ENCODE measurements at regions not wholly inside any gene's neighbourhood (a gene's known extent, or its start where the extent isn't known, plus 50 kb on each side); places are given as distances from the start of the nearest gene placed in this dataset.

- no peaks in the 10 kb centered on the region for H3K9me3 ChIP-seq (ENCODE audit: insufficient read depth, low read depth, low read length)
- H2BK12ac ChIP-seq (ENCODE audit: low read length) = no peak overlapping the region
- no peaks in the 10 kb centered on the region for H3K36me3 ChIP-seq (ENCODE audit: control insufficient read depth in 1 of 2, insufficient read depth in 2 of 2, low read length in 2 of 2)
- no peaks in the 10 kb centered on the region for H3K27me3 ChIP-seq (ENCODE audit: insufficient read depth, low read length)
- no peak overlapping the region for H3K14ac ChIP-seq (ENCODE audit: low read length)
- no peak overlapping the region for H3K4ac ChIP-seq (ENCODE audit: low read depth, low read length)
- H3K79me2 ChIP-seq (ENCODE audit: control insufficient read depth, insufficient read depth, low read length, poor library complexity) = no peaks in the 10 kb centered on the region
- no CpG with 5 or more reads among the region's 2 CpGs for WGBS (ENCODE audit: extremely low coverage, insufficient coverage, insufficient read length)
- no peak overlapping the region for H2BK120ac ChIP-seq (ENCODE audit: insufficient read depth, low read length, poor library complexity)
- no peak overlapping the region for H3K4me2 ChIP-seq (ENCODE audit: low read length)
- no peak overlapping the region for H3K18ac ChIP-seq (ENCODE audit: low read length)
- no peak overlapping the region for H2BK5ac ChIP-seq (ENCODE audit: low read depth, low read length, poor library complexity)
- H3K23ac ChIP-seq (ENCODE audit: low read length) = no peak overlapping the region
- H4K8ac ChIP-seq (ENCODE audit: low read depth, low read length) = no peak overlapping the region
- H2AK5ac ChIP-seq (ENCODE audit: low read length) = no peak overlapping the region
- no peak for DNase-seq
- H3K79me1 ChIP-seq (ENCODE audit: low read length) = peaks cover 2% of the 10 kb centered on the region
- no peak overlapping the region for H3K27ac ChIP-seq (ENCODE audit: low read depth, low read length)
- no peak overlapping the region for H4K12ac ChIP-seq (ENCODE audit: low read depth, low read length)
- H2AFZ ChIP-seq (ENCODE audit: insufficient read depth, low read length, poor library complexity) = no peak overlapping the region
- H3K4me3 ChIP-seq (ENCODE audit: low read depth, low read length) = no peak overlapping the region
- H3K9ac ChIP-seq (ENCODE audit: low read length) = no peak overlapping the region
- no peak overlapping the region for H4K91ac ChIP-seq (ENCODE audit: low read depth, low read length)
- H3K4me1 ChIP-seq (ENCODE audit: control insufficient read depth in 1 of 2, insufficient read depth in 2 of 2, low read length in 2 of 2) = peaks cover 10 to 16% of the 10 kb centered on the region in 2 experiments
Observed at GRCh38 chr1:224507771-224508523, 73.3 kb upstream of the WDR26 start.

- H3K4me1 ChIP-seq (ENCODE audit: control insufficient read depth in 1 of 2, insufficient read depth in 2 of 2, low read length in 2 of 2) = peaks cover 5 to 8% of the 10 kb centered on the region in 2 experiments
- no peak overlapping the region for H3K9ac ChIP-seq (ENCODE audit: low read length)
- H2BK5ac ChIP-seq (ENCODE audit: low read depth, low read length, poor library complexity) = no peak overlapping the region
- no peak overlapping the region for H3K4me3 ChIP-seq (ENCODE audit: low read depth, low read length)
- no peak overlapping the region for H3K4ac ChIP-seq (ENCODE audit: low read depth, low read length)
- H3K79me1 ChIP-seq (ENCODE audit: low read length) = peaks cover 2% of the 10 kb centered on the region
- H3K27ac ChIP-seq (ENCODE audit: low read depth, low read length) = no peak overlapping the region
- no peak overlapping the region for H3K18ac ChIP-seq (ENCODE audit: low read length)
- no peak overlapping the region for H4K12ac ChIP-seq (ENCODE audit: low read depth, low read length)
- no peak overlapping the region for H2BK120ac ChIP-seq (ENCODE audit: insufficient read depth, low read length, poor library complexity)
- no peak overlapping the region for H4K91ac ChIP-seq (ENCODE audit: low read depth, low read length)
- no peak overlapping the region for H3K23ac ChIP-seq (ENCODE audit: low read length)
- no peaks in the 10 kb centered on the region for H3K79me2 ChIP-seq (ENCODE audit: control insufficient read depth, insufficient read depth, low read length, poor library complexity)
- no peaks in the 10 kb centered on the region for H3K27me3 ChIP-seq (ENCODE audit: insufficient read depth, low read length)
- no peak overlapping the region for H2AK5ac ChIP-seq (ENCODE audit: low read length)
- no peak overlapping the region for H3K4me2 ChIP-seq (ENCODE audit: low read length)
- WGBS (ENCODE audit: extremely low coverage, insufficient coverage, insufficient read length) = no CpG with 5 or more reads among the region's 7 CpGs
- H3K36me3 ChIP-seq (ENCODE audit: control insufficient read depth in 1 of 2, insufficient read depth in 2 of 2, low read length in 2 of 2) = no peaks in the 10 kb centered on the region
- no peak overlapping the region for H2BK12ac ChIP-seq (ENCODE audit: low read length)
- no peak overlapping the region for H3K14ac ChIP-seq (ENCODE audit: low read length)
- no peak overlapping the region for H2AFZ ChIP-seq (ENCODE audit: insufficient read depth, low read length, poor library complexity)
- DNase-seq = no peak
- H4K8ac ChIP-seq (ENCODE audit: low read depth, low read length) = no peak overlapping the region
- no peaks in the 10 kb centered on the region for H3K9me3 ChIP-seq (ENCODE audit: insufficient read depth, low read depth, low read length)
Observed at GRCh38 chr1:224509907-224510306, 75.3 kb upstream of the WDR26 start.

- no peak overlapping the region for H3K23ac ChIP-seq (ENCODE audit: low read length)
- H4K12ac ChIP-seq (ENCODE audit: low read depth, low read length) = no peak overlapping the region
- H2AFZ ChIP-seq (ENCODE audit: insufficient read depth, low read length, poor library complexity) = no peak overlapping the region
- H3K4me3 ChIP-seq (ENCODE audit: low read depth, low read length) = no peak overlapping the region
- no peak overlapping the region for H2BK5ac ChIP-seq (ENCODE audit: low read depth, low read length, poor library complexity)
- no CpG with 5 or more reads among the region's 4 CpGs for WGBS (ENCODE audit: extremely low coverage, insufficient coverage, insufficient read length)
- H4K91ac ChIP-seq (ENCODE audit: low read depth, low read length) = no peak overlapping the region
- no peak overlapping the region for H2BK120ac ChIP-seq (ENCODE audit: insufficient read depth, low read length, poor library complexity)
- H3K9me3 ChIP-seq (ENCODE audit: insufficient read depth, low read depth, low read length) = no peaks in the 10 kb centered on the region
- peaks cover 2% of the 10 kb centered on the region for H3K79me1 ChIP-seq (ENCODE audit: low read length)
- no peaks in the 10 kb centered on the region for H3K36me3 ChIP-seq (ENCODE audit: control insufficient read depth in 1 of 2, insufficient read depth in 2 of 2, low read length in 2 of 2)
- no peak overlapping the region for H3K4ac ChIP-seq (ENCODE audit: low read depth, low read length)
- H4K8ac ChIP-seq (ENCODE audit: low read depth, low read length) = no peak overlapping the region
- H3K27me3 ChIP-seq (ENCODE audit: insufficient read depth, low read length) = no peaks in the 10 kb centered on the region
- peaks cover 5 to 8% of the 10 kb centered on the region in 2 experiments for H3K4me1 ChIP-seq (ENCODE audit: control insufficient read depth in 1 of 2, insufficient read depth in 2 of 2, low read length in 2 of 2)
- H3K18ac ChIP-seq (ENCODE audit: low read length) = no peak overlapping the region
- no peak overlapping the region for H2AK5ac ChIP-seq (ENCODE audit: low read length)
- DNase-seq = peak; percentile 63 to 85
- no peak overlapping the region for H3K9ac ChIP-seq (ENCODE audit: low read length)
- H3K27ac ChIP-seq (ENCODE audit: low read depth, low read length) = no peak overlapping the region
- H2BK12ac ChIP-seq (ENCODE audit: low read length) = peak overlapping the region; percentile 18
- no peak overlapping the region for H3K4me2 ChIP-seq (ENCODE audit: low read length)
- H3K14ac ChIP-seq (ENCODE audit: low read length) = peak overlapping the region; percentile 32
- H3K79me2 ChIP-seq (ENCODE audit: control insufficient read depth, insufficient read depth, low read length, poor library complexity) = no peaks in the 10 kb centered on the region
Observed at GRCh38 chr1:224510880-224511645, 76.5 kb upstream of the WDR26 start.

- H3K4me2 ChIP-seq (ENCODE audit: low read length) = no peak overlapping the region
- no peak overlapping the region for H3K27ac ChIP-seq (ENCODE audit: low read depth, low read length)
- H2BK5ac ChIP-seq (ENCODE audit: low read depth, low read length, poor library complexity) = no peak overlapping the region
- H3K23ac ChIP-seq (ENCODE audit: low read length) = no peak overlapping the region
- WGBS (ENCODE audit: extremely low coverage, insufficient coverage, insufficient read length) = no CpG with 5 or more reads among the region's 5 CpGs
- H2AFZ ChIP-seq (ENCODE audit: insufficient read depth, low read length, poor library complexity) = no peak overlapping the region
- DNase-seq = no peak
- H3K9me3 ChIP-seq (ENCODE audit: insufficient read depth, low read depth, low read length) = peaks cover 2% of the 10 kb centered on the region
- no peak overlapping the region for H4K8ac ChIP-seq (ENCODE audit: low read depth, low read length)
- H3K9ac ChIP-seq (ENCODE audit: low read length) = no peak overlapping the region
- no peak overlapping the region for H3K4ac ChIP-seq (ENCODE audit: low read depth, low read length)
- H2BK12ac ChIP-seq (ENCODE audit: low read length) = no peak overlapping the region
- H3K4me1 ChIP-seq (ENCODE audit: control insufficient read depth in 1 of 2, insufficient read depth in 2 of 2, low read length in 2 of 2) = peaks cover 5 to 6% of the 10 kb centered on the region in 2 experiments
- H3K27me3 ChIP-seq (ENCODE audit: insufficient read depth, low read length) = no peaks in the 10 kb centered on the region
- H3K79me1 ChIP-seq (ENCODE audit: low read length) = peaks cover 2% of the 10 kb centered on the region
- no peak overlapping the region for H4K91ac ChIP-seq (ENCODE audit: low read depth, low read length)
- H2BK120ac ChIP-seq (ENCODE audit: insufficient read depth, low read length, poor library complexity) = no peak overlapping the region
- no peak overlapping the region for H3K18ac ChIP-seq (ENCODE audit: low read length)
- no peak overlapping the region for H3K14ac ChIP-seq (ENCODE audit: low read length)
- H4K12ac ChIP-seq (ENCODE audit: low read depth, low read length) = no peak overlapping the region
- H2AK5ac ChIP-seq (ENCODE audit: low read length) = no peak overlapping the region
- H3K36me3 ChIP-seq (ENCODE audit: control insufficient read depth in 1 of 2, insufficient read depth in 2 of 2, low read length in 2 of 2) = no peaks in the 10 kb centered on the region
- H3K79me2 ChIP-seq (ENCODE audit: control insufficient read depth, insufficient read depth, low read length, poor library complexity) = no peaks in the 10 kb centered on the region
- no peak overlapping the region for H3K4me3 ChIP-seq (ENCODE audit: low read depth, low read length)
Observed at GRCh38 chr1:224512600-224513151, 78.1 kb upstream of the WDR26 start.
